GM20431 (cell line): ENCODE measurements at regions not wholly inside any gene's neighbourhood (a gene's known extent, or its start where the extent isn't known, plus 50 kb on each side); places are given as distances from the start of the nearest gene placed in this dataset.
"Not testable (repeated sequence)": the region's sequence is repeated elsewhere in the genome, so short reads cannot be mapped to it uniquely, and the experiment has no call there.

Experiments
- in situ Hi-C: fragments of 300-500 bp; cut with MseI, MboI; formaldehyde crosslinking; loops from one replicate; pipeline ENCODE4 v1.15.0; 2020; ENCODE audit warnings: low sequenced_read_pairs; ENCODE audit not compliant: unreplicated experiment

DNA sequence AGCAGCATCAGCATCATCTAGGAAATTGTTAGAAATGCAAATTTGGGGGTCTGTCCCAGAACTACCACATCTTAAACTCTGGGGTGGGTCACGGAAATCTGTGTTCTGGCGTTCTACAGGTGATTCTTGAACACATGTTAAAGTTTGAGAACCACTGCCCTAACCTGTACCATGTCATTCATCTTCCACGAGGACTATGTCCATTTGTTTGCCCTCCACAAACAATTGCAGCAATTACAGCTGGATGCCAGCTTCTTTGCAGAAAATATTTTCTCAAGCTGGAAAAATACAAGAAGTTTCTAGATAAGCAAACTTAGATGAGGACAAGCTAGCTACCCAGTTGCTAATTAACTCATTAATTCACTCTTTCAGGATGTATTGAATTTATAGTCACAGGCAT lies 54.1 kb downstream of the MAFB start:
- in situ Hi-C loops: no loop called here

DNA sequence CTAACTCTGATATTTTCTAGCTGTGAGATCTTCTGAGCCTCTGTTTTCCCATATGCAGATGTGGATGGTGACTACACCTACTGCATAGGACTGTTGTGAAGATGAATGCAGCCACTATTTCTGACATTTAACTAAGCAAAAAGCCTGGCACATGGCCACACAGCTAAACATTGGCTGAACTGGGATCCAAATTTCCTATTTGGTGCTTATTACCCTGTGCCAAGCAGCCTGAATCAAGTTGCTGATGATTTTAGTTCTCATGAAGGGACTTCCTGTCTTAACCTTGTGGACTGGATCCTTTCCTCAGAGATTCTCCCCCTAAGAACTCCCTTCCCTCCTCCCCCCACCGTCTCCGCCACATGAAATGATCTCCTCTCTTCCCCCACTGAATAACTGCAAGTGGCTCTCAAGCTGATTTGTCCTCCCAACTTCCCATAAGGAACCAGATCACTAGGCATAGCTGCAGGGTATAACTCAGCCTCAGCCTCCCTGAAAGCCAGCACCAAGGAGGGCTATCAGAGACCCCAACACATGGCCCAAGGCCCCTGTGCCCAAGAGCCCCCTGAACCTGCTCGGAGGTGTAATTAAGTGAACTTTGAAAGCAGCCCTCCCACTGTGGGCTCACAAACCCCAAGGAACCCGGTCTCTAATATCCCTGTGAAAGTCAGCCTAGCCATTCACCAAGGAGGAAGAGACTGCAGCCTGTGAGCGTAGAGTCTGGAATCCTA lies 55.7 kb downstream of the MAFB start:
- in situ Hi-C loops: no loop called here

DNA sequence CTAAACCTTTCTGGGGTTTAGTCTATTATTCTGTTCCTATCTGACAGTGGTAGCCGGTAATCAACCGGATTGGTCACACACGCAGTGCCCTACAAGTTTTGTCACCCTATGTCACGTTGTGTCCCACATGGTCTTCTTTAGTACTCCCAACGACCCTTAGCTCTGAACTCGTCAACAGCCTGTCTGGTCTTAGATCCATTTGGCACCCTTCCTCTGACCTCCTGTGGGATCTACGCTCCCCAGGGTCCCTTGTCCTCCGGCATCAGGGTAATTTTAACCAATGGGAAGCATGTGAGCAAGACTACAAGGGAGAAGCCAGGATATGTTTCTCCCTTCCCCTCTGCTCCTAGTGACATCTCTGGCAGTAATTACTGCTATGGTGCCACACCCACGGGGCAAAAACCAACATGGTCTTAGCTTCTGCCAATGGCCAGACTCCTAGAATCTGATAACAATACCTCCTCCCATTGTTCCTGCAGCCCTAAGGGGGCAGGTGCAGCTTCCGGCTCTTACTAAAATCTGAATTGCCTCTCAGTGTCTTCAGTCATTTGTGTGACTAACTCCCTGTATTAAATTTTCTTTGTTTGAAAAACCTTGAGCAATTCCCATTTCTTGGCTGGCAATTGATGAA lies 56.6 kb downstream of the MAFB start:
- in situ Hi-C loops: no loop called here

DNA sequence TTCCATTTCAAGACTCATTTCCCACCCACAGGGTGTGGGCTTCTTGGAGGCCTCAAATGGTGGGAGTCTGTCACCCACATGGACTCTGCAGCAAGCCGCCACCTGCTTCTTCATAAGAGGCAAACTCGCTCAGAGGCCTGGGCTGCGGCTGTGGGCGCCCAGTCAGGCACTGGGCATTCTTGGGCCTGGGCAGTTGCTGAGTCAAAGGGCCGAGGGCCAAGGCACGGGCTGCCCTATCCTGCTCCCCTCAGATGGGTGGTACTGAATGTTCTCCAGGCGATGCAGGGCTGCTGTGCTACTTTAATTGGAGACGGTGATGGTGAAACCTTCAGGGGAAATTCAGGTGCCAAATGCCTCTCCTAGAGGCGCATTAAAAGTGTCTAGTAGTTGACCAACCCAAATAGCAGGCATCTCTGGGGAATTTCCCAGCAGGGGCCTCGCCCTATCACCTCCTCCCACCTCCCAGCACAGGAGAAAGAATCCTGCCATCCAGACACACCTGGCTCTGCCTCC lies 57.9 kb downstream of the MAFB start:
- in situ Hi-C loops: no loop called here

DNA sequence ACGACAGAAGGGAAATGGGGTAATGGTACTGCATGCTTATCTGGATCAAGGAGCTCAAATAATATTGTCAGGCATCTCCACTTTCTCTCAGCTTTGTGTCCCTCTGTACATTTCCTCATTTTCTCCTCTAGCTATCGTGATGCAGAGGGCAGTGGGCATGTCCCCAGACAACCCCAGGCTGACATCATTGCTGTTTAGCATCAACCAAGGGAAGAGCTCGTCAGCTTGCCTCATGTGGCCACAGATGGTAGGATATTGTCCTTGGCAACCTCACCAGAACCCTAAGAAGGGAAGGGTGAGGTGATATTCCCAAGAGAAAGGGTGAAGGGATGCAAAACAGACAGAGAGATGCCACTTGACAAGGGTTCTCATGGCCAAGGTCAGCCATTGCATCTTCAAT lies 58.3 kb downstream of the MAFB start:
- in situ Hi-C loops: no loop called here

DNA sequence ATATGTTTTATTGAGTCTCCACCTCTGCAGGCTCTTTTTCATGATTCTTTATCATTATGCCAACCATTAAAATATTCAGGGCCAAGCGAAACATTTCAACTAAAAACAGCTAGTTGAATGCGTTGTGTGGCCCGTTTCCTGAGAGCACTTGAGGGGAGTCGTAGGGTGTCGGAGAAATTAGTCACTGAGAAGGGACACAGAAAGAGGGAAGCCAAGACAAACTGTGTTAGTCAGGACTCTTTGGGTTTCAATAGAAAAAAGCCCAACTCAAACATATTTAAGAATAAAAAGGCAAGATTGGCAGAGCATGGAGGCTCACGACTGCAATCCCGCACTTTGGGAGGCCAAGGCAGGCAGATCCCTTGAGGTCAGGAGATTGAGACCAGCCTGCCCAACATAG lies 58.9 kb downstream of the MAFB start:
- in situ Hi-C loops: no loop called here

DNA sequence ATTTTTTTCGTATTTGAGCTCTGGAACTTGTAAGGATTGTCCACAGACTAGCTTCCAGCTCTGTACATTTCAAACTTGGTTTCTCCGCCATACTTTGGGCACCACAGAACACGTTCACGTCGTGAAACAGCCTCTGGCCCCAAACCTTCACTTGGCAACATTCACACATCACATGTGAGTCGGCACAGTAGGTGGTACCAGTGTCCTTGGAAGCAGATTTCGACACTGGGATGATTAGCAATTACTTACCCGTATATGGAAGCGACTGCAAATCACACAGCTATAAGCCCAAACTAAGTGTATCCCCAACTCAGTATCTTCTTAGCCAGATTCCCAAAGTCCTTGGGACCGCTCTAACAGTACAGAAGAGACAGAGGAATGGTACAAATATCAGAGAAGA lies 60.2 kb downstream of the MAFB start:
- in situ Hi-C loops: no loop called here

DNA sequence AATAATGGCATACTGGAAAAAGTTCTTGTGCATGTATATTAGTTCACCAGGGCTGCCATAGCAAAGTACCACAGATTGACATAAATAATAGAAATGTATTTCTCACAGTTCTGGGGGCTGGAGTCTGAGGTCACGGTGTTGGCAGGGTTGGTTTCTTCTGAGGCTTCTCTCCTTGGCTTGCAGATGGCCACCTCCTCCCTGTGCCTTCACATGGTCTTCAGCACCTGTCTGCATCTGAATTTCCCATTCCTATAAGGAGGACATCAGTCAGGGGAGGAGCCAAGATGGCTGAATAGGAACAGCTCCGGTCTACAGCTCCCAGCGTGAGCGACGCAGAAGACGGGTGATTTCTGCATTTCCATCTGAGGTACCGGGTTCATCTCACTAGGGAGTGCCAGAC lies 70.0 kb downstream of the MAFB start:
- in situ Hi-C loops: not testable (repeated sequence)

DNA sequence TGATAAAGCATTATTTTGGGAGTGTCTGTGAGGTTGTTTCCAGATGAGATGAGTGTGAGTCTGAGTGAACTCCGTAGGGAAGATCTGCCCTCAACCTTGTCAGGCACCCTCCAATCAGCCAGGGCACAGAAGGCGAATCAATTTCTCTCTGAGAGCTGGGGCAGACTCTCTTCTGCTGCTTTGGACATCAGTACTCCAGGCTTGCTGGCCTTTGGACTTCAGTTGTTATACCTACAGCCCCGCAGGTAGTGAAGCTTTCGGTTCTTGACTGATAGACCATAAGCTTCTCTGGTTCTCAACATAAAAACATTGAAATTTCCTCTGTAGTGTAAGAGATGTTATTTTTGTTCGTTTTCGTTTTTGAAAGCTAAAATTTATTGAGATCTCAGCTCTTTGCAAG lies 71.4 kb downstream of the MAFB start:
- in situ Hi-C loops: no loop called here

DNA sequence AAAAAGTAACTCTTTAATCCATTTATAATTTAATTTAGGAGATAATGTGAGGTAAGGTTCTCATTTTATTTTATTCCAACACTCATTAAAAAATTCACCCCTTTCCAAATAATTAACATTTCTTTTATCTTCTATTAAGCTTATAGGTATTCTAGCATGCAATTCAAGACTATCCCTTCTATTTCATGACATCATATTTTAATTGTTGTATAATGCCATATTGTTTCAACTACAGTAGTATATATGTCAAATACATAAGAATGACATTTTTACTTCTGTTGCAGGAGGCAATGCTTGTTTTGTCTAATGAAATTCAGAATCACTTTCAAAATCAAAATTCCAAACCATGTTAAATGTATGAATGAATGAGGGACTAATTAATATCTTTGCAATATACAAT lies 76.2 kb downstream of the MAFB start:
- in situ Hi-C loops: no loop called here

DNA sequence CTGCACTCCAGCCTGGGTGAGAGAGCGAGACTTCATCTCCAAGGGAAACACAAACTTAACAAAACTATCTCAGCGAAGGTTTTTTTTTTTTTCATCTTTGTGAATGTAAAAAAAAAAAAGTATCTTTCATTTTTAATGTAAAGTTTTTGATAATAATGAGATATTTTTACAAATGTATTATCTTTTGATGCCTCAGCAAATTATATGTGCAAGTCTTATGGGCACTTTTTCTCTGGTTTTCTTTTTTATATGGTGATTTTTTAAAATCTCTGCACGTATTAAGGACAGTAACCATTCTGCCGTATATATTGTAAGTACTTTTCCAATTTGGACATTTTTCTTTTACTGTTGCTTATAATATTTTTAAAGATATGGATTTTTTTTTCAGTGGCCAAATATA lies 76.8 kb downstream of the MAFB start:
- in situ Hi-C loops: no loop called here

DNA sequence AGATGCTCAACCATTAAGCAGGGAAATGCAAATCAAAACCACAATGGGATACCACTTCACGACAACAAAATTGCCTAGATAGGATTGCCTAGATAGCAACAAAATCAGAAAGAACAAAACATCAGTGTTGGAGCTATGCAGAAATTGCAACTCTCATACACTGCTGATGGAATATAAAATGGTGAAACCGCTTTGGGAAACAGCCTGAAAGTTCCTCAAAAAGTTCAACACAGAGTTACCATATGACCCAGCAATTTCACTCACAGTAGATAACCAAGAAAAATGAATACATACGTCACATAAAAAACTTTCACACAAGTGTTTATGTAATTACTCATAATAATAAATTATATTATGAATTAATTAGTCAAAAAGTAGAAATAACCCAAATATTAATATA lies 78.3 kb downstream of the MAFB start:
- in situ Hi-C loops: no loop called here

DNA sequence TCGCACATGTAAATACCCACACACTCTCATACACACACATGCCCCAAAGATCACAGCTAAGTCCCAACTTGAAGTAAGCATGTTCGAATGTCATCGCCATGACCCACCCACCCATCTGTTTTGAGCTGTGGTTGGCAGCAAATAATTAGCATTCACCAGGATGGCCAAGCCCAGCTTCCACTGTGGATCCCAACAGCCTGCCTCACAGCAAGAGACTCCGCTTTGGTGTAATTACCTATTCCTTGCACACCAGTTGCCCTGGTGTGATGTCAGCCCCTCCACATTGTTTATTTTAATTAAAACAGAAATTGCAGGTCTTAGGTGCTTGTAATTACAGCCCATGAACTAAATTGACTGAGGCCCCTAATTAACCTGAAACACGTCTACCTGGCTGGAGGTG lies 81.1 kb downstream of the MAFB start:
- in situ Hi-C loops: no loop called here

DNA sequence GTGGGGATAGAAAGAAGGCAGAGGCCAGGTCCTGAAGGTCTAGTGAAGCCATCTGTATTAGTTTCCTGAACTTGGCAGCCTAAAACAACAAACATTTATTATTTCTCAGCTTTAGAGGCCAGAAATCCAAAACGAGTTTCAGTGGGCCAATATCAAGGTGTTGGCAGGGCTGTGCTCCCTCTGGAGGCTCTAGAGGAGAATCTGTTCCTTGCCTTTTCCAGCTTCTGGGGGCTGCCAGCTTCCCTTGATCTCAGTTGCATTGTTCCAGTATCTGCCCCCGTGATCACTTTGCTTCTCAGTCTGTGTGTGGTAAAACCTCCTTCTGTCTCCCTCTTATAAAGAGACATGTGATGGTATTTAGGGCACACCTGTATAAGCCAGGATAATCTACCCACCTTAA lies 82.4 kb downstream of the MAFB start:
- in situ Hi-C loops: no loop called here

DNA sequence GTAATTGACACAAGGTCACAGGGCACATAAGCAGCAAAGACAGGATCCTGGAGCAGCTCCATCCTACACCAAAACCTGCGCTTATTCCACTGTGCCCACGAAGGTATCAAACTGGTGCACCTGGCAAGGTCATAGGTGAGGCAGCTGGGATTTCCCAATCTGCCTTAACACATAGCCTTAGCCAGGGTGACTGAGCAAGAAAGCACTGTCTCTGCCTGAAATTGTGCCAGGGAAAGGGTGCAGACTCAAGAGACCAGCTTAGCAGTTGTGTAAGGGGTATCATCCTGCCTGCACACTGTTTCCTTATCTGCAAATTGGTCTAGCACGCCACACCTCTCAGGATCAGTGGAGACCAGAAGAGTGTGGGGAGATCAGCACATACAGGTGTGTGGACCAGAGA lies 82.8 kb downstream of the MAFB start:
- in situ Hi-C loops: no loop called here

DNA sequence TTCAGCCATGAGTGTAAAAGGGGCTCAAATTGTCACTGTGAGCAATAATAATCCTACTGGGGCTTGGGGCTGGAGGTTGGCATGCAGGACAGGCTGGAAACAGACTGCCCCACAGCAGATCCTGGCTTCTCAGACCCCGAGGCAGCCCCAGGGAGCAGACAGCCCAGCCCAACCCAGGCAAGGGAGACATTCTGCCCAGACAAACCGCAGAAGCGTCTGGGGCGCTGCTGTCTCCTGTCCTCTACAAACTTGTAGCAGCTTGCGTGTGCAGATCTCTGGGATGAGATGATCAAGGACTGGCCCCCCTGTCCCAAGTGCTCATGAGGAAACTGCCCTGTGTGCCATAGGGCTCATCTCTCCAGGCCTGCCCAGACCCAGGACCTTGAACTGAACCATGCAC lies 84.6 kb downstream of the MAFB start:
- in situ Hi-C loops: no loop called here

DNA sequence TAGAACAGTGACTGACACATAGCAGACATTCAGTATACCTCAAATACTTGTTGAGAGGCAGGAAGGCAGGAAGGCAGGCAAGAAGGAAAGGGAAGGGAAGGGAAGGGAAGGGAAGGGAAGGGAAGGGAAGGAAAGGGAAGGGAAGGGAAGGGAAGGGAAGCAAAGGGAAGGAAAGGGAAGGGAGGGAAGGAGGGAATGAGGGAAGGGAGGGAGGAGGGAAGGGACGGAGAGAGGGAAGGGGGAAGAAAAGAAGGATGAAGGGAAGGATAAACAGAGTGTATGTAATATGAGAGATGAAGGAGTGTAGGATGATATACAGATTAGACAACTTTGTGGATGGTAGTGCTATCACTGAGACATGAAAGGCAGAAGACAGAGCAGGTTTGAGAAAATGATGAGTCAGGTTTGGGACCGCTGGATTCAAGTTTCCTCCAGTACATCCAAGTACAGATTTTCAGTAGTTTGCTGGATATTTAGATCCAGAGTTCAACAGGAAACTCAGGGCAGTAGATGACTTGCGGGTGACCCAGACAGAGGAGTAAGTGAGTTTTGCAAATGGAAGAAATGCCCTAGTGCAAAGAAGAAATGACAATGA lies 85.9 kb downstream of the MAFB start:
- in situ Hi-C loops: no loop called here

DNA sequence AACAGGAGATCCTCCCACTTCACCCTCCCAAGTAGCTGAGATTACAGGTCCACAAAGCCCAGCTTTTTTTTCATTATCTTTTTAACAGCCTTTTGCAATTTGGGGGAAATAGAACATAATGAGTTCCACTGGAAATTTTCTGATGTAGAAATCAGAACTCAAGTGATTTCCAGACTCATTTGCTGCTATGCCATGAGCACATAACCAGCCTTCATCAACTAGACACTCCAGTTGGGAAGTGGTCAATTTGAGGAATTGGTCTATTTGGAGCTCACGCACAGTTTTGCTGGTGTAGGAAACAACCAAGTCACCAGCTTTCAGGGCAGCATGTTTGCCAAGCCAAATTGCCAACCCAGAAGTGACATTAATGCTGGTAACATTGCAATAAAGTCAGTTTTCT lies 86.7 kb downstream of the MAFB start:
- in situ Hi-C loops: no loop called here

DNA sequence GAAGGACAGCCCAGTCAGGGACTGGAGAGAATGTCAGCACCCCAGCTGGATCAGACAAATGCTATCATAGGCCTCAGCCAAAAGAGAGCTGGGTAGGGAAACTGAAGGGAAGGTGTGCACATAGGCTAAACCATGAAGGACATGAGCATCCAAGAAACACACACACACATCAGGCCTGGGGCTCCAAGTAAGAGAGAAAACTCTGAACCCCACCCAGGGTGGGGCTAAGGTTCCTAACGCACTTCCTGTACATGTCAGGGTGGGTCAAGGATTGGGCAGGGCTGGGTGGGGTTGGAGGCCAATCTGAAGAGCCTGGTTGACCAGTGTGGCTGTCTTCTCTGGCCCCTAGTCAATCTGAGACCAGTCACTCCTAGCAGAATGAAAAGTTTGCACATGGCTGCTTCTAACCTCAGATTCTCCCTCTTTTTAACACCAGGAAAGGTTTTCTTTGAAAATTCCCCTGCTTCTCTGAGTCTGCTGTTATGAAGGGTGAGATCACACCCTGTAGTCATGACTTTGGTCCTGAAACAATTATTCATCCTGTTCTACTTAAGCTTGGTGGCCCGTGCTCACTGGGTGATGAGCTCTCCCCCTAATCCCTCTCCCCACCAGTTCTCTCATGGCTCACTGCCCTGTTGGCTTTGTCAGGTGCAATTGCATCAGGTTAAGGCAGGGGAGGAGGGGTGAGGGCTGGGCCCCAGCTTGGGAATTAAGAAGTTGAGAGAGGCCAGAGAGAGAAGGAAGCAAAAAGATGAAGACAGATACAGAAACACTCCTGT lies 88.4 kb downstream of the MAFB start:
- in situ Hi-C loops: no loop called here

DNA sequence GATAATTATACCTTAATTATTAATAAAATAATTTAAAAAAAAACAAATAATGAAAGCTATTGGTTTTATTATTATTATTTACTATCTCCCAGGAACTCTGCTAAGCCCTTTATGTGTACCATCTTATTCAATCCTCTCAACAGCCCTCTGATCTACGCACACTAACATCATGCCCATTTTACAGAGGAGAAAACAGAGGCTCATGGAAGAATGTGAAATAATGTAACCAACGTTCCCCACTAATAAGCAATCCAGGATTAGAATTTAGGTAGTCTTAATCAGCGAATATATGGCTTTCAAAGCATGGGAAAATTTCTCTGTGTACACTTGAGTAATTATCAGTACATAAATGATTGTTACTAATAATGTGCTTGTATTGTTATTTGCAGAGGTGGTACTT lies 89.0 kb downstream of the MAFB start:
- in situ Hi-C loops: no loop called here

DNA sequence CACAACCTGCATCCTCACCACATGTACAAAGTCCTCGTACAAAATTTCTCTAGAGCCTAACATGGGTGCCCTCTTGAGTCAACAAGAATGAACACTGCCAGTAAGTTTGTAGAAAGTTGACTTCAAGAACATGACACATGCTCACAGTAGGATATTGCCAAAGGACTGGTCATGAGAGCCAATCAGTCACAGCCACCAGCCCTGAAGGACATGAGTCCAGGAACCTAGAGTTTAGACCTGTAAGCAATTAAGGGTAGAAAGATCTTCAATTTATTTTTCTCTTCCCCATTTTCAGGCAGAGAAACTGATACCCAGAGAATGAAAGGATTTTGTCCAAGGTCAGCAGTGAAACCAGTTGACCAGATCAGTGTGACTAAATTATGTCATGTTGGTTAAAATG lies 96.1 kb downstream of the MAFB start:
- in situ Hi-C loops: no loop called here
